ENCODE measurements at regions not wholly inside any gene's neighbourhood (a gene's known extent, or its start where the extent isn't known, plus 50 kb on each side); places are given as distances from the start of the nearest gene placed in this dataset.

- Mint-ChIP-seq H3K4me1 (0 out of 2 replicates have a peak, but pooled peaks cover 3% of the 10 kb centered on the region), H3K4me3 (no peak overlapping the region), H3K27ac (no peak overlapping the region), H3K27me3 (ENCODE audit: low read depth) (no peaks in the 10 kb centered on the region; the same call in 1 of the 2 replicates), H3K9me3 (no peaks in the 10 kb centered on the region), H3K36me3 (no peaks in the 10 kb centered on the region)
- DNase-seq (ENCODE audit: low spot score) (no peak), ATAC-seq (no peak)
- POLR2A ChIA-PET = no interaction called here
- TF ChIP-seq STAT6 (CRISPR knock-in tag; conservative IDR thresholded peaks at IDR 0.05; ENCODE audit: low read depth) = no peak
- TF ChIP-seq, protein P1, sequence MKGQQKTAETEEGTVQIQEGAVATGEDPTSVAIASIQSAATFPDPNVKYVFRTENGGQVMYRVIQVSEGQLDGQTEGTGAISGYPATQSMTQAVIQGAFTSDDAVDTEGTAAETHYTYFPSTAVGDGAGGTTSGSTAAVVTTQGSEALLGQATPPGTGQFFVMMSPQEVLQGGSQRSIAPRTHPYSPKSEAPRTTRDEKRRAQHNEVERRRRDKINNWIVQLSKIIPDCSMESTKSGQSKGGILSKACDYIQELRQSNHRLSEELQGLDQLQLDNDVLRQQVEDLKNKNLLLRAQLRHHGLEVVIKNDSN (CRISPR knock-in tag; IDR thresholded peaks at IDR 0.05) = no peak
- no peak for TF ChIP-seq ATF3 (CRISPR knock-in tag; conservative IDR thresholded peaks at IDR 0.05)
- TF ChIP-seq ETV6 (CRISPR knock-in tag; IDR thresholded peaks at IDR 0.05) = no peak
- no peak for TF ChIP-seq ZSCAN18 (CRISPR knock-in tag; IDR thresholded peaks at IDR 0.05)
- TF ChIP-seq ZNF138 (CRISPR knock-in tag; conservative IDR thresholded peaks at IDR 0.05) = no peak
- no peak for TF ChIP-seq JUN (CRISPR knock-in tag; IDR thresholded peaks at IDR 0.05)
- TF ChIP-seq KAT7 (CRISPR knock-in tag; IDR thresholded peaks at IDR 0.05; ENCODE audit: borderline replicate concordance) = no peak
- TF ChIP-seq, protein P2, sequence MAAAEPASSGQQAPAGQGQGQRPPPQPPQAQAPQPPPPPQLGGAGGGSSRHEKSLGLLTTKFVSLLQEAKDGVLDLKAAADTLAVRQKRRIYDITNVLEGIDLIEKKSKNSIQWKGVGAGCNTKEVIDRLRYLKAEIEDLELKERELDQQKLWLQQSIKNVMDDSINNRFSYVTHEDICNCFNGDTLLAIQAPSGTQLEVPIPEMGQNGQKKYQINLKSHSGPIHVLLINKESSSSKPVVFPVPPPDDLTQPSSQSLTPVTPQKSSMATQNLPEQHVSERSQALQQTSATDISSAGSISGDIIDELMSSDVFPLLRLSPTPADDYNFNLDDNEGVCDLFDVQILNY (CRISPR knock-in tag; IDR thresholded peaks at IDR 0.05) = no peak
- CTCF ChIA-PET = interaction anchor here (0.7 kb wide), 1 partner anchor 105 kb away, joined by 3 read pairs; no protein-coding TSS in a partner anchor
Measured at GRCh38 chr15:62945760-62946159, 96.8 kb upstream of the TPM1 start.

- H3K4me3 Mint-ChIP-seq = no peak overlapping the region
- no peaks in the 10 kb centered on the region for H3K36me3 Mint-ChIP-seq
- no peak overlapping the region for H3K27ac Mint-ChIP-seq
- DNase-seq (ENCODE audit: low spot score) (no peak), ATAC-seq (no peak)
- H3K9me3 Mint-ChIP-seq = no peaks in the 10 kb centered on the region
- no peaks in the 10 kb centered on the region; the same call in 1 of the 2 replicates for H3K27me3 Mint-ChIP-seq (ENCODE audit: low read depth)
- TF ChIP-seq ATF3 (CRISPR knock-in tag; conservative IDR thresholded peaks at IDR 0.05) = no peak
- no peak for TF ChIP-seq ZNF512 (CRISPR knock-in tag; IDR thresholded peaks at IDR 0.05; ENCODE audit: borderline replicate concordance)
- no peak for TF ChIP-seq IRF2 (CRISPR knock-in tag; IDR thresholded peaks at IDR 0.05; ENCODE audit: borderline replicate concordance, low read depth)
- TF ChIP-seq ZNF232 (CRISPR knock-in tag; IDR thresholded peaks at IDR 0.05) = no peak
- TF ChIP-seq MXD4 (CRISPR knock-in tag; IDR thresholded peaks at IDR 0.05; ENCODE audit: borderline replicate concordance) = no peak
- ChIA-PET CTCF (interaction anchor here (1.0 kb wide), 1 partner anchor 101 kb away, joined by 4 read pairs; no protein-coding TSS in a partner anchor), POLR2A (no interaction called here)
- no peaks in the 10 kb centered on the region for H3K4me1 Mint-ChIP-seq
Measured at GRCh38 chr15:62946940-62947339, 95.6 kb upstream of the TPM1 start.
